Limb (tissue), 2 donors: ENCODE measurements at regions not wholly inside any gene's neighbourhood (a gene's known extent, or its start where the extent isn't known, plus 50 kb on each side); places are given as distances from the start of the nearest gene placed in this dataset.

ENCODE experiments used
- DNase-seq, 2 donors: peaks; one replicate each; pipeline ENCODE4 v3.0.0-alpha.2; 2016; ENCODE audit errors: extremely low spot score in 2 of 2

DNA sequence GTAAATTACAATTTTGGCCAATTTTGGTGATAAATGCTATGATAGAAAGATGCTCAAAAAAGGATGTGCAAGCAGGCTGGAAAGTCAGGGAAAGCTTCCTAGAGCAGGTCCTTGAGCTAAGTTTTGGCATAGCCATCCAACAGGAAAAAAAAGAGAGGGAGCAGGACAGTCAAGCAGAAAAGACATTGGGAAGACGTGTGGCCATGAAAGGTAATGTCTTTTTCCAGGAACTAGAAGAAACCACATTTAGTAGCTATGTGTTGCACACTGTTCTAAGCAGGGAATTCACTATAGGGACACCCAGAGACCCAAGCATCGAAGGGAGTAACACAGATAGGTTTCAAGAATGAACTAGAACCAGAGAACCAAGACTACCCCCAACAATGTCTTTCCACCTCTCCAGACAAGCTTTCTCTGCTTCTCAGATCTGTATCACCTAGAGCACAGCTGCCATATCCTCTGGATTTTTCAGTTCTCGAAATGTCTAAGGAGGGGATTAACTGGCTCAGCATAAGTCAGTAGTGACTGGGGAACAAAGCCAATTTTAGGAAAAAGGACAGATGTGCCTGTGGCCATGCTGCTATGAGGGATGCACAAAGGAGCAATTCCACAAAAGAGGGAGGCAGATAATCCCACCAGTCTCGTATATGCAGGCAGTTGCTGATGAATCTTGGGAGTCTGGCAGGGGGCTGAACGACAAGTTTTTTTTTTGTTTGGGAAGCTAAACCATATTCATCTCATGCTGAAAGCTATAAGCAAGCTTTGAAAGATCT, 97.1 kb upstream of the DAB1 start:
- DNase-seq = peak in 1 of 2 donors; percentile 6

DNA sequence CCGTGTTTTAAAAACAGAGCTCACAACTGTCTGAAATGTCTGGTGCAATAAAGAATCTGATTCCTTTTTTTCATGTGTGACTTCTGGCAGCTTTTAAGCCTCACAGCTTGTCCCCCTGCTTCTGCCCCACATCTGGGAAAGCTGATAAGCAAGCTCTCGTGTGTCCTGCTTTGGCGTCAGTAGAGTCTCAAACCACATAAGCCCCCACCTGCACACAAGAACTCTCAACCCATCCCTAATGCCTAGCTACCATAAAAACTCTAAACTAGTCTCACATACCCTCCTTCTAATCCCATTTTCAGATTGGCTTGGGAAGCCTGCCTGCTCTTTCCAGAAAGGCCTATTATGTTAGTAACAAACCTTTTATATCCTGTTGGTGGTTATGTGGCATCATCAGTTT, 94.6 kb upstream of the DAB1 start:
- no peak for DNase-seq

DNA sequence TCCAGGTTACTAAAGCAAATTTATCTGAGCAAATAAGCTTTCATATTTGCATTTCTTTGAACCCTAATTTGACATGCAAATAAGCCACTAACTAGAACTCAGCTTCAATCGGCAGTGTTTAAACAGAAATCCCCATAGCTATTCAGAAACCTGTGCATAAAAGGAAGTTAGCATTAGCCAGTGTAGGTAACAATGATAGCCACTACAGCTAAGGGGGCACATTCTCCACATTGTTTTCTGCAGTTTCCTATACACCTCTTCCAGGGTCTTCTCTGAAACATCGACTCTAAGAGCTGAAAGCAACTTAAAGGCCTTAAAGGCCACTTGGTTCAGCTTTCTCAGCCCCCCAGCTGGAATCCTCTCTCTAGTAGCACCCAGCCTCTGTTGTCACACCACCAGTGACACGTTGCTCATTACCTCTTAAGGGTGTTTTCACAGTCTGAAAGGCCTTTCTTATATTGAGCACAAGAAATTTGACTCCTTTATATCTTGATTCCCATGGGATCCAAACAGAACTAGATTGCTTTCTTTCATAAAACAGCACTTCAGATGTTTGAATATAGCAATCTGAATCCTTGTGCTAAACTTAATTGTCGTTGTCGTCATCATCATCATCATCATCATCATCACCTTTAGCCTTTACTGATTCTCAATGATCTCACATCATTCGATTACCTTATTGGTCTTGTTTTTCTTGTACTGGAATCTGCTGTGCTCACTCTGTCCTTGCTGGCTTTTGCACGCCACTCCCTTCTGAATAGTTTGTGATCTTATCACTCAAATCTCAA, 93.9 kb upstream of the DAB1 start:
- no peak for DNase-seq

DNA sequence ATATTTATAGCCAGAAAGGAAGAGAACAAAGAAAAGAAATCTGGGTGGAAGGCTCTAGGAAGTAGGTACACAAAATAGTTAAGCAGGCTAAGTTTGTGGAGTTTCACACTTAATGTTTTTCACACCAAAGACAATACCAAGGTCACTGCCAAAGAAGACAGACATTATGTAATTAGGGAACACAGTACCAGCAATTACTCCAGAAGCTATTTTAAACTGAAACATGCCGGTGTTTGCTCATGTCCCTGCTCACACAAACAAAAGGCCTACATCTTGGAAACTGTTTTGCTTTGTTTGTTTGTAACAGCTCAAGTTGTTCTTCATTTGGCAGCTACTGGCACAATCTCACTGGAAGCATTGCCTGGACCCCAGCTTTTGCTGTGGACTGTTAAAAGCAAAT, 88.5 kb upstream of the DAB1 start:
- no peak for DNase-seq

DNA sequence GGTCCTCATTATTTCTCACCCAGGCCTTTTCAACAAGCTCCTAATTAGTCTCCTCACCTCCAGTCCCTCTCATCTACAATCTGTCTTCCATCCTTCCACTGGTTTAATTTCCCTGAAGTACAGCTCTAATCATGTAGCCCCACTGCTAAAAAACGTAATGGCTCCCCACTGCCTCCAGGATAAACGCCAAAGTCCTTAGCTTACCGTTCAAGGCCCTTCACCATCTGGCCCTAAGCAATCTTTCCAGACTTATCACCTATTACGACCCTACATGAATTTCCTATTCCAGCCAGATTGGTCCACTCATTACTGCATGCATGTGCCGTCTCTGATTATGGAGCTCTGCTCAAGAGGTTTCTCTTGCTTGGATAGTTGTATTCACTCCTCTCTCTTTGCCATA, 83.1 kb upstream of the DAB1 start:
- DNase-seq = no peak

DNA sequence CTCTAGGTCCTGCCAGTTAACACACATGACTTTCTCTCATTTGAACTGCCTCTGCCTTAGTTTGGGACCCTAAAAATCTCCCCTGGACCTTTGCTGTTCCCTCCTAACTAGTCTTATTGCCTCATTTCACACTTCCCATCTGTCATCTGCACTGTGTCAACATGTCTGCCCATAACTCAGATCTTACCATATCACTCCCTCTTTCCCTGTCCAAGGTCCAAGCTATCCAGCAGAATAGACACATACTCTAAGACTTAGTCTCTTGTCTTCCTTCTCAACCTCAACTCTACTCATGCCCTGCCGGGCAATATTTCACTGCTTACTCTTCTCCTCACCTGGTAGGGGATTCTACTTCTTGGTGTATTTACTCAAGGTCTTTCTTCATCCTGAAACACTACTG, 79.5 kb upstream of the DAB1 start:
- DNase-seq = no peak

DNA sequence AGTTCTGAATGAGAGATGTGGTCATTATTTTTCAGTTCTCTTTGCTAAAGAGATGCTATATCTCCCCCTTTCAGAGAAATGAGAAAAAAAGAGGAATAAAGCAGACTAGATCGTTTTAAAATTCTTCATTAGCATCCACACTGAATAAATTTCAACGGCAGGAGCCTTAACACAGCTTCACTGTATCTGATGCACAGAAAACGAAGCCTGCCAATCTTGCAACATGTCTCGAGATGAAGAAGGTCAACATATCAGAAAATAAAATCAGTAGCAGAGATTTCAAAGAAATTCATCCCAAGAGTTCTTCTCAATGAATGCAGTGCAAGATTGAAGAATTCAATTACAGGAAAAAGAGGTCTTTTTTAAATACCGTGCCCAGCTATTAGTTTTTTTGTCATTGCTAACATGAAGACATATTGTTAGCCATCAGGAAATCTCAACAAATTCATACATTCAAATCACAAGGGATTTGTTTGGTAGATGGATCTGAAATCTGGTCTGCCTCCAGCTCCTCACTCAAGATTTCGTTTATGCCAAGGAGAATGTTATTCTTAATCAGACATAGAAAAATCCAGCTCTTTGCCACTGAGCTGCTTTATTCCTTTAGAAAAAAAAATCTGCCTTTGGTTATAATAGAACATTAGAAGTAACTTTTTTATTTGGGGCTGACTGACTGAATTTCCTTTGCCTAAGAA, 76.4 kb upstream of the DAB1 start:
- DNase-seq = no peak

DNA sequence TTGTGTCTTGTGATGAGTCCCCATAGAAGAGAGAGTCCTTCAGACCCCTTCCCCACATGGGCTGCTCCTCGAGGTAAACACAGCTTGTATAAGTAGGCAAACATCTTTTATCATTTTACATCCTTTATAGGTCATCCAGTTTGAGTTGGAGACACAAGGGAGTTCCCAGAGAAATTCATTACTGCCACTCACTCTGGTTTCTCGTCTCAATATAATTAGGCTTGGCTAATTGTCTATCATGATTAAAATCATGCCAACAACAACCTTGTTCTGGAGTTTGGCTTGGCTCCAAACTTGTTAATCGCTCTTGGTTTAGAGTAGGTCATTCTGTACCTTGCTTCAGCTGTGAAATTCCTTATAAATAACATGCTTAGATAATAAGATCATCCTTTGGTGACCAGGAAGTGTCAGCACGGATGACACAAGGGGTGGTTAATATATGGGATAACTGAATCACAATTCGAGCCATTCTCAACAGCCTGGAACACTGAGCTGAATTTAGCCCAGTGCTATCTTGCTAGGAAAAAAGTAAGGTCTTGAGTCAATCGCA, 70.7 kb upstream of the DAB1 start:
- no peak for DNase-seq

DNA sequence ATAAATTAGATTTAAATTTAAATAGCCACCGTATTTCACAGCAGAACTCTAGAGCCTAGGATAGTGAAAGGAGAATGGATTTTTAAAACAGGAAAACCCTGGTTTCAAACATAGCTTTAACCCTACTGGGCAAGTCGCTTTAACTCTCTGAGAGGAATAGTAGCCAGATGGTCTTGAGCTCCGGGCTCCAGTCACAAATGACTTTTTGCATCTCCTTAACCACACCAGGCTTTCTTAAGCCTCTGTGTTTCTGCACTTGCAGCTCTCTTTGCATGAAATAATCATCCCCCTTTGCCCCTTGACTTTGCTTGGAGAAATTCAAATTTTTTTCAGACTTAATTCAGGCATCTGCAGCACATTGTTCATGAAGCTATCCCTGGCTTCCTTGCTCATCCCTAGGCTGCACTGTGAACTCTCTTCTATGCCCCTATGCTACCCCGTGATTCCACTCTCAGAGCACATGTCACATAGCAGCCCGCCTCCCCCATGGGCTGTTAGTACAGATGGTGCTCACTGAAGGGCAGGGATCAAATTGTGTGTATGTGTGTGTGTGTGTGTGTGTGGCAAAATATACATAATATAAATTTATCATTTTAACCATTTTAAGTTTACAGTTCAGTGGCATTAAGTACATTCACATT, 68.8 kb upstream of the DAB1 start:
- DNase-seq = no peak

DNA sequence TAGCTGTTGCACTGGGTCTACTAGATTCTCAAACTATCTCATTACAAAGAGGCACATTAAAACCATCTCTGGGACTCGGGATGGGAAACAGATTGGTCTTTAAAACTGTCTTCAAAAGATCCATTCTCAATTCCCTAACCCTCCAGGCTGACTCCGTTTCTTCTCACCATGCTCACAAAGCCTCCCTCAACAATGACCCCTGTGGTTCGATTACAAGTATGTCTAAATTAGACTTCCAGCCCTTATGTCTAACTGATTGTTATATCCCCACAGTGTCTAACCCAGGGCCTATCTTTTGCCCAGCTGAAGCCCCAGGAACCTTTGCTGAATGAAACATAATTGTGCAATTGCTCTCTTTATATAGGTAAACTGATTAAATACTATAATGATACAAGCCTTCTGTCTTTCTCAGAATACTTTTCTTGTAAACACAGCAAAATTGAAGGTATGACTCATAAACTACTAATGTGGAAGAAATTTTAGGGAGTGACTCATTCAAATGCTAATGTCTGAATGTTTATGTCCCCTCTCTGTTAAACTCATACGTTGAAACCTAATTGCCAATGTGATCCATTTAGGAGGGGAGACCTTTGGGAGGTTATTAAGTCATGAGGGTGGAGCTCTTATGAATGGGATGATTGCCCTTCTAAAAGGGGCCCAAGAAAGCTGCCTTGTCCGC, 65.6 kb upstream of the DAB1 start:
- DNase-seq = no peak

DNA sequence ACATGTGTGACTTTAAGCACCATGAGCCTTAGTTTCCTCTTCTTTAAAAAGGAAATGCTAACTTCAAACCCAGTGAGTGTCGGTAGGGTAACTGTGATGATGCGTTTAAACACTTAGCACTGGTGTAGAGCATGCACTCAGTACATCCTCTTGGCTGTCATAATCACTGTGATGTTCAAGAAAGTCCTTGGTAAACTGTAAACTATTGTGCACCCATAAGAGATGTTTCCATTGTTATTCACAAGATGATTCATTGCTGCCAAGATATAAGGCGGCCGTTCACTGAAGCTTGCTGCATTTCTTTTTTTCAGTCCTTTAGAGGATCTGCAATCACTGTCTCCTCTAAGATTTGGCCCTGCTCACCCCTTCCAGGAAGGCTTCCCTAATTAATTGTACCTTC, 61.8 kb upstream of the DAB1 start:
- DNase-seq = no peak

DNA sequence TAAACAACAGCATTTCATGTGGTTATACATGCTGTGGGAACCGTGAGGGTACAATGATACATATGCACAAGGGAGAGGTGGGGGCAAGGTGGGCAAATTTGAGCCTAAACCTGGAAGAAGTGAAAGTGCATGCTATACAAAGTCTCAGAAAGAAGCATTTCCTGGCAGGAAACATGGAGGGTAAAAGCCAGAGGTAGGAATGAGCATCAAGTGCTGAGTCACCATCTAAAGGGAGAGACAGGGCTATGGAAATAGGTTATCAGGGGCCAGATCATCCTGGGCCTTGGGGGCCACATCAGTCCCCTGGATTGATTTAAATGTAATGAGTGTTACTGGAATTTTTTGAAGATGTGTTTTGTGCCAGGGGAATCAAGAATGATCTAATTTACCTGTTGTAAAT, 60.1 kb upstream of the DAB1 start:
- no peak for DNase-seq

DNA sequence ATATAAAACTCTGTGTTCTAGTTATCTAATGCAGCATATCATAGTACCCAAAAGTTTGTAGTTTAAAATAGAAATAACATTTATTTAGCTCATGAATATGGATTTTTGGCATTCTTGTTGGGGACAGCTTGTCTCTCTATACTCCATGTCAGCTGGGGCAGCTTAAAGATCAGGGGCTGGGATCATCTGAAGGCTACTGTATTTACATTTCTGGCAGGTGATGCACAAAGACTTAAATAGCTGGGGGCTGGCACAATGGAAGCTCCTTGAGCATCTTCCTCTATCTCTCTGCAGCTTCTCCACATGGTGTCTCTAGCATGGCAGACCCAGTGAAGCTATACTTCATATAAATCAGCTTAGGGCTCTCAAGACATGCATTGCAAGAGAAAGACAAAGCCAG, 55.6 kb upstream of the DAB1 start:
- no peak for DNase-seq

DNA sequence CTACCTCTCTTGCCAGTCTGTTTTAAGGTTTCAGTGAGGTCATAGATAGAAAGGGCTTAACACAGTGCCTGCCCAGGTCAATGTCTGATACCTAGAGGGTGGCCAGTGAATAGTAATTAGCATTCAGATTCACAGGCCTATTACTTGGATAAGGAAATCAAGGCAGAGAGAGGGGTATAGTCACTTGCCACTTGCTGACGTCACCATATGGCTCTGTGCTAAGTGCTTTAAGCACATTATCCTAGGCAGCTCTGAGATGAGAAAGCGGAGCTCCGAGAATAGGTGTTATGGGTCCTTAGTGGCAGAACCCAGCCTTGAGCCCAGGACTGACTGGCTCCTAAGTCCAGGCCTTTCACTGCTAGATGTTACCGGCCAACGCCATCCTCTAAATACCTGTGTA, 51.5 kb upstream of the DAB1 start:
- DNase-seq = no peak

DNA sequence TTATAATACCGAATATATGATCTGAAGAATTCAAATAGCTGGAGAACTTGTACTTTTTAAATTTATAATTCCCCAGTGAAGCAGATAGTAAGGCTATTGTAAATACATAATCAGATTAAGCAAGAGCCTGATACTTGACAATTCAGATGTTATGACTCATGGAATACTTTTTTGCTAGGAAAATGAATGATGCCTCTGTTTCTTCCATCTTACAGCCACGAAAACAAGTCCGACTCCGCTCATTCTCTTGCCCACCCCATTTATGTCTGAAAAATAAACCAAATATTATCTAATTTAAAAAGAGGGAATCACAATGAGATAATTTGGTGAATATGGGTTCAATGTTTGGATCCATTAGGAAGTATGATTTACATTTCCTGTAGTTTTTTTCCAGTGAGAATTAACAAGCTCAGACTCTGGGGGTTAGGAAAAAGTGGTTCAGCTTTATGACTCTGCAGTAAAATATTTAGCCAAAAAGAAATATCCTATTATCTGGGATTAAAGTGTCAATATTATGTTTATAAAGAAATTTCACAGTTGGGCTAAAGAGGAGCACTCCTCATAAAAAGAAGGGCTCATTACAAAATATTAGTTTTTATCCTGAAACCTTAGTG, 50.4 kb upstream of the DAB1 start:
- no peak for DNase-seq
